Spleen (tissue), 11 donors: ENCODE measurements at regions not wholly inside any gene's neighbourhood (a gene's known extent, or its start where the extent isn't known, plus 50 kb on each side); places are given as distances from the start of the nearest gene placed in this dataset.

Experiments used
- DNase-seq: peaks from one replicate; pipeline ENCODE4 v3.0.0-alpha.2; 2020
- H3K27ac ChIP-seq, 8 donors: fragments of 200-600 bp; sonication (generic) in 7 of 8; 1 replicate in 4 of 8; 2 replicates in 4 of 8; pipeline versions ENCODE4 v1.5.0 to v1.8.0; 2016 to 2021; ENCODE audit warnings: inconsistent platforms in 4 of 8, mild to moderate bottlenecking in 4 of 8, moderate library complexity in 1 of 8
- H3K27me3 ChIP-seq, 7 donors: fragments of 200-600 bp; sonication (generic) in 6 of 7; replicated peaks in 1 of 7; 1 replicate in 4 of 7; 2 replicates in 3 of 7; pipeline versions ENCODE4 v1.5.0 to v1.8.0; 2016 to 2021; ENCODE audit warnings: inconsistent platforms in 3 of 7, mild to moderate bottlenecking in 1 of 7
- H3K36me3 ChIP-seq, 6 donors: fragments of 200-600 bp; sonication (generic) in 5 of 6; 1 replicate in 4 of 6; 2 replicates in 2 of 6; pipeline versions ENCODE4 v1.5.0 to v1.8.0; 2016 to 2021; ENCODE audit warnings: inconsistent platforms in 2 of 6
- H3K4me1 ChIP-seq, 6 donors: fragments of 200-600 bp; sonication (generic) in 5 of 6; 1 replicate in 3 of 6; 2 replicates in 3 of 6; pipeline versions ENCODE4 v1.5.0 to v1.8.0; 2016 to 2021; ENCODE audit warnings: inconsistent platforms in 3 of 6
- H3K4me3 ChIP-seq, 8 donors: fragments of 200-600 bp; sonication (generic) in 7 of 8; 1 replicate in 4 of 8; 2 replicates in 4 of 8; pipeline versions ENCODE4 v1.5.0 to v1.8.0; 2016 to 2021; ENCODE audit warnings: inconsistent platforms in 4 of 8, mild to moderate bottlenecking in 4 of 8, moderate library complexity in 2 of 8
- H3K9me3 ChIP-seq, 8 donors: fragments of 200-600 bp; sonication (generic) in 7 of 8; 1 replicate in 4 of 8; 2 replicates in 4 of 8; pipeline versions ENCODE4 v1.5.0 to v1.8.0; 2016 to 2021; ENCODE audit warnings: inconsistent platforms in 4 of 8
- CTCF ChIP-seq, 11 experiments: fragments of 200-600 bp in 7 of 11; fragments of 450-650 bp in 4 of 11; sonication (generic) in 4 of 11; IDR thresholded peaks in 8 of 11; conservative IDR thresholded peaks in 3 of 11; 1 replicate in 7 of 11; 2 replicates in 4 of 11; pipeline versions ENCODE4 v1.4.0 to v1.8.0; 2016 to 2021; ENCODE audit warnings: antibody characterized with exemption in 11 of 11, inconsistent platforms in 4 of 11, mild to moderate bottlenecking in 1 of 11
- POLR2A ChIP-seq, 3 donors: fragments of 450-650 bp; IDR thresholded peaks; one replicate each; pipeline ENCODE4 v1.5.1; 2017; ENCODE audit warnings: antibody characterized with exemption in 3 of 3, mild to moderate bottlenecking in 1 of 3
- POLR2AphosphoS5 ChIP-seq, 3 donors: sonication (generic); formaldehyde crosslinking; IDR thresholded peaks; one replicate each; pipeline ENCODE4 v1.5.1; 2017; ENCODE audit warnings: antibody characterized with exemption in 3 of 3
- WGBS, 5 donors: extraction: QIAGEN DNeasy Blood & Tissue Kit in 3 of 5; methylation state at CpG; one replicate each; pipeline versions ENCODE4 v1.1.5 to v1.1.7; 2013 to 2018; 5-methylcytosine and 5-hydroxymethylcytosine counted together
- intact Hi-C: fragments of 100-400 bp; cut with DNase I; formaldehyde crosslinking; loops from one replicate; pipeline ENCODE4 v1.15.0; 2023; ENCODE audit warnings: low total_unique reads
- donor health status: healthy with polysubstance abuse.
- donor health status: DM: no; HTN: no; CAD: no; lungs with moderate emphysema.
- donor health status: DM: no; HTN: no; CAD: no.
- donor health status: Bipolar disorder and iron deficiency.
- donor health status: healthy.
- donor health status: DM: no; HTN: no; CAD: no.
- donor health status: DM: yes; HTN: yes; CAD: no.

DNA sequence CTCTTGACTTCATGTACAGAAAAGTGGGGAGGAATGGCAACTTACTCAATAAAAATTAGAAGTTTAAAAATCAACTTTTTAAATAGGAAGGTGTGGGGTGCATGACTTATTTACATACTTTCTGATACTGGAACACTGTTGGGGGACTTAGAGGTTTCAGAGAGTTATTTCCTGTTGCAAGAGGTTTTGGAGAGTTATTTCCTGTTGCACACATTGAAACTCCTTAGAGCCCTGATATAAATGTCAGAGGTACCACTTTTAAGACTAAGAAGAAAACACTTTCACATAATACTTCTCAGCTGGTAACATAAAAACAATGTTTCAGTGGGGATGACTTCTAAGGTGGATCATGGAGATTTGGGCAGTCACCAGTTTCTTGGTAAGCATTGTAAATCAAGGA, 579.9 kb downstream of the MMUT start:
- H3K4me1 ChIP-seq = no peaks in the 10 kb centered on the region
- H3K4me3 ChIP-seq = no peak overlapping the region
- no peaks in the 10 kb centered on the region for H3K36me3 ChIP-seq
- DNase-seq = no peak
- H3K27ac ChIP-seq = no peak overlapping the region
- no peak for TF ChIP-seq POLR2A (IDR thresholded peaks at IDR 0.05)
- no peak for TF ChIP-seq POLR2AphosphoS5 (IDR thresholded peaks at IDR 0.05)
- TF ChIP-seq CTCF (IDR thresholded peaks at IDR 0.05 in 8 of 11, conservative IDR thresholded peaks at IDR 0.05 in 3 of 11) = no peak
- intact Hi-C loops = no loop called here
- H3K9me3 ChIP-seq = peaks cover 0 to 13% (median 3%) of the 10 kb centered on the region in 8 donors
- no peaks in the 10 kb centered on the region for H3K27me3 ChIP-seq

GRCh38 chr6:48881551-48881950, 581.5 kb downstream of the MMUT start:
- Histone ChIP-seq H3K4me3 (no peak overlapping the region), H3K36me3 (no peaks in the 10 kb centered on the region), H3K27ac (no peak overlapping the region), H3K27me3 (no peaks in the 10 kb centered on the region), H3K4me1 (no peaks in the 10 kb centered on the region), H3K9me3 (peaks cover 0 to 24% (median 12%) of the 10 kb centered on the region in 8 donors)
- 47 to 74% (median 60%) methylated on average over 1 of the region's 1 CpG for WGBS, 5 donors
- intact Hi-C loops = no loop called here
- DNase-seq = no peak
- TF ChIP-seq CTCF (IDR thresholded peaks at IDR 0.05 in 8 of 11, conservative IDR thresholded peaks at IDR 0.05 in 3 of 11) (no peak), POLR2A (IDR thresholded peaks at IDR 0.05) (no peak), POLR2AphosphoS5 (IDR thresholded peaks at IDR 0.05) (no peak)

- no peak overlapping the region for H3K27ac ChIP-seq
- DNase-seq = no peak
- intact Hi-C loops = no loop called here
- H3K27me3 ChIP-seq = no peaks in the 10 kb centered on the region
- no peak for TF ChIP-seq POLR2A (IDR thresholded peaks at IDR 0.05)
- TF ChIP-seq POLR2AphosphoS5 (IDR thresholded peaks at IDR 0.05) = no peak
- TF ChIP-seq CTCF (IDR thresholded peaks at IDR 0.05 in 8 of 11, conservative IDR thresholded peaks at IDR 0.05 in 3 of 11) = no peak
- no peak overlapping the region for H3K4me3 ChIP-seq
- H3K9me3 ChIP-seq = peaks cover 0 to 13% (median 2%) of the 10 kb centered on the region in 8 donors
- no peaks in the 10 kb centered on the region for H3K4me1 ChIP-seq
- H3K36me3 ChIP-seq = no peaks in the 10 kb centered on the region
- 84 to 97% (median 91%) methylated on average over 1 of the region's 1 CpG for WGBS, 5 donors
Measured at GRCh38 chr6:48869595-48869994, 593.5 kb downstream of the MMUT start.

GRCh38 chr6:48866682-48867081, 596.4 kb downstream of the MMUT start:
- Histone ChIP-seq H3K9me3 (peaks cover 0 to 33% (median 6%) of the 10 kb centered on the region in 8 donors), H3K27ac (no peak overlapping the region), H3K36me3 (no peaks in the 10 kb centered on the region), H3K4me1 (no peaks in the 10 kb centered on the region), H3K4me3 (no peak overlapping the region), H3K27me3 (no peaks in the 10 kb centered on the region)
- TF ChIP-seq POLR2A (IDR thresholded peaks at IDR 0.05) = no peak
- WGBS, 5 donors = 81 to 92% (median 84%) methylated on average over 3 of the region's 3 CpGs
- intact Hi-C loops = no loop called here
- no peak for DNase-seq

DNA sequence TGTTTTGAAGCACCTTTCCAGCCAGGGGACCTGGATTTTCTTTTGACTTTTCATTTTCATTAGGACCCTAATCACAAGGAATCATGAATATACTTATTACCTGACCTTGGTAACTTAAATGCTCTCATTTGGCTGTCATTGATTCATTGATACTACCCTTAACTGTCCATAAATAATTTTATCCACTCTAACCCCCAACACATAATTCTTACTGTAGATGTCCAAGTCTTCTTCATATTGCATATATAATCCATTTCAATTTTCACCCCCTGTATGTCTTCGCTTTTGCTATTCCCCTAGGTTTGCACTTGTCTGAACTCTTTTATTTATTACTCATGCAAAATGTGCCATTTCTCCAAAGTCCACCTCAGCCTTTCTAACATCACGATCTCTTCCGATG, 602.9 kb downstream of the MMUT start:
- WGBS, 5 donors = 90 to 95% (median 93%) methylated on average over 3 of the region's 3 CpGs
- no peaks in the 10 kb centered on the region for H3K27me3 ChIP-seq

More for the DNA sequence above, 602.9 kb downstream of the MMUT start:
- TF ChIP-seq POLR2AphosphoS5 (IDR thresholded peaks at IDR 0.05) (no peak), CTCF (IDR thresholded peaks at IDR 0.05 in 8 of 11, conservative IDR thresholded peaks at IDR 0.05 in 3 of 11) (no peak), POLR2A (IDR thresholded peaks at IDR 0.05) (no peak)
- H3K4me3 ChIP-seq = no peak overlapping the region
- intact Hi-C loops = no loop called here
- no peak for DNase-seq
- H3K27ac ChIP-seq = no peak overlapping the region
- H3K36me3 ChIP-seq = no peaks in the 10 kb centered on the region
- H3K4me1 ChIP-seq = no peaks in the 10 kb centered on the region
- peaks cover 0 to 31% (median 6%) of the 10 kb centered on the region in 8 donors for H3K9me3 ChIP-seq
